K562 (cell line): ENCODE measurements at regions not wholly inside any gene's neighbourhood (a gene's known extent, or its start where the extent isn't known, plus 50 kb on each side); places are given as distances from the start of the nearest gene placed in this dataset.

ENCODE experiments used
- C11orf30 ChIP-seq: fragments of 450-650 bp; IDR thresholded peaks from 2 replicates; pipeline ENCODE4 v1.6.1; 2016; ENCODE audit warnings: low read depth, mild to moderate bottlenecking
- EP400 ChIP-seq: fragments of 450-650 bp; IDR thresholded peaks from 2 replicates; pipeline ENCODE4 v1.6.1; 2017; ENCODE audit warnings: antibody characterized with exemption, mild to moderate bottlenecking, moderate library complexity
- HDAC3 ChIP-seq: fragments of 450-650 bp; IDR thresholded peaks from 2 replicates; pipeline ENCODE4 v1.6.1; 2018; ENCODE audit warnings: borderline replicate concordance, mild to moderate bottlenecking, moderate library complexity; ENCODE audit not compliant: partially characterized antibody
- MBD1 ChIP-seq: fragments of 250-450 bp; sonication (Bioruptor Pico); IDR thresholded peaks from 2 replicates; pipeline ENCODE4 v1.8.0; 2022; ENCODE audit warnings: inconsistent platforms
- POLR2B ChIP-seq: fragments of 450-650 bp; IDR thresholded peaks from 2 replicates; pipeline ENCODE4 v1.6.1; 2018; ENCODE audit warnings: low read depth; ENCODE audit not compliant: partially characterized antibody
- ZBTB40 ChIP-seq, 2 experiments: fragments of 450-650 bp in 1 of 2; sonication (generic) in 1 of 2; formaldehyde crosslinking in 1 of 2; IDR thresholded peaks; 2 replicates each; pipeline versions ENCODE4 v1.7.1 to v1.9.0; 2016 to 2022; ENCODE audit warnings: inconsistent platforms in 1 of 2, mild to moderate bottlenecking in 1 of 2, missing genetic modification reagents in 1 of 2

GRCh38 chr6:170082067-170082466 is 208.8 kb downstream of the DLL1 start (continued):
- TF ChIP-seq C11orf30, result no peak
- no peak for TF ChIP-seq MBD1 (CRISPR knock-in tag)
- TF ChIP-seq ZBTB40 (IDR thresholded peaks at IDR 0.05), result no peak
- TF ChIP-seq ZBTB40 (CRISPR knock-in tag; IDR thresholded peaks at IDR 0.05), result no peak
- no peak for TF ChIP-seq POLR2B
- TF ChIP-seq HDAC3, result no peak
- no peak for TF ChIP-seq EP400
